ENCODE measurements at regions not wholly inside any gene's neighbourhood (a gene's known extent, or its start where the extent isn't known, plus 50 kb on each side); places are given as distances from the start of the nearest gene placed in this dataset.
"Not testable (repeated sequence)": the region's sequence is repeated elsewhere in the genome, so short reads cannot be mapped to it uniquely, and the experiment has no call there.

- Mint-ChIP-seq H3K4me3 (ENCODE audit: unreplicated experiment) (no peak overlapping the region), H3K36me3 (ENCODE audit: insufficient read depth, unreplicated experiment) (no peaks in the 10 kb centered on the region), H3K4me1 (ENCODE audit: insufficient read depth, unreplicated experiment) (no peaks in the 10 kb centered on the region), H3K27ac (ENCODE audit: low read depth, unreplicated experiment) (no peak overlapping the region), H3K9me3 (ENCODE audit: unreplicated experiment) (no peaks in the 10 kb centered on the region), H3K27me3 (ENCODE audit: insufficient read depth, unreplicated experiment) (peaks cover 12% of the 10 kb centered on the region)
- ChIA-PET CTCF (no interaction called here), POLR2A (no interaction called here)
- no TSS peak for BruUV-seq (replicated peaks)
- no peak for DNase-seq (ENCODE audit: unreplicated experiment)
- intact Hi-C loops (cut with micrococcal nuclease): no loop called here
- no peak for TF ChIP-seq CTCF (IDR thresholded peaks at IDR 0.05; ENCODE audit: unreplicated experiment)
Measured at GRCh38 chr2:210376694-210377093, 61.7 kb upstream of the MYL1 start.

- no peak for DNase-seq (ENCODE audit: unreplicated experiment)
- no peak overlapping the region for H3K4me3 Mint-ChIP-seq (ENCODE audit: unreplicated experiment)
- H3K4me1 Mint-ChIP-seq (ENCODE audit: insufficient read depth, unreplicated experiment): no peaks in the 10 kb centered on the region
- no peak overlapping the region for H3K27ac Mint-ChIP-seq (ENCODE audit: low read depth, unreplicated experiment)
- ChIA-PET POLR2A (no interaction called here), CTCF (interaction anchor here (0.6 to 2.3 kb wide), 2 partner anchors 23 to 122 kb away, joined by 4 to 11 read pairs; no protein-coding TSS in a partner anchor)
- intact Hi-C loops (cut with micrococcal nuclease): no loop called here
- TF ChIP-seq CTCF (IDR thresholded peaks at IDR 0.05; ENCODE audit: unreplicated experiment): no peak
- no TSS peak for BruUV-seq (replicated peaks)
- H3K36me3 Mint-ChIP-seq (ENCODE audit: insufficient read depth, unreplicated experiment): no peaks in the 10 kb centered on the region
- H3K27me3 Mint-ChIP-seq (ENCODE audit: insufficient read depth, unreplicated experiment): peaks cover 12% of the 10 kb centered on the region
- no peaks in the 10 kb centered on the region for H3K9me3 Mint-ChIP-seq (ENCODE audit: unreplicated experiment)
Measured at GRCh38 chr2:210370562-210370961, 55.6 kb upstream of the MYL1 start.

- intact Hi-C loops (cut with micrococcal nuclease): no loop called here
- H3K4me1 Mint-ChIP-seq (ENCODE audit: insufficient read depth, unreplicated experiment): no peaks in the 10 kb centered on the region
- no peaks in the 10 kb centered on the region for H3K36me3 Mint-ChIP-seq (ENCODE audit: insufficient read depth, unreplicated experiment)
- ChIA-PET CTCF (interaction anchor here (0.6 to 4.4 kb wide), 2 partner anchors 18 to 33 kb away, joined by 3 to 30 read pairs; no protein-coding TSS in a partner anchor), POLR2A (no interaction called here)
- no peaks in the 10 kb centered on the region for H3K27me3 Mint-ChIP-seq (ENCODE audit: insufficient read depth, unreplicated experiment)
- H3K27ac Mint-ChIP-seq (ENCODE audit: low read depth, unreplicated experiment): no peak overlapping the region
- BruUV-seq (replicated peaks): no TSS peak
- no peak overlapping the region for H3K4me3 Mint-ChIP-seq (ENCODE audit: unreplicated experiment)
- TF ChIP-seq CTCF (IDR thresholded peaks at IDR 0.05; ENCODE audit: unreplicated experiment): no peak
- DNase-seq (ENCODE audit: unreplicated experiment): no peak
- no peaks in the 10 kb centered on the region for H3K9me3 Mint-ChIP-seq (ENCODE audit: unreplicated experiment)
Measured at GRCh38 chr2:210366675-210367080, 51.7 kb upstream of the MYL1 start.

- H3K4me3 Mint-ChIP-seq (ENCODE audit: unreplicated experiment); H3K27me3 Mint-ChIP-seq (ENCODE audit: insufficient read depth, unreplicated experiment); H3K36me3 Mint-ChIP-seq (ENCODE audit: insufficient read depth, unreplicated experiment); DNase-seq (ENCODE audit: unreplicated experiment); H3K9me3 Mint-ChIP-seq (ENCODE audit: unreplicated experiment); H3K27ac Mint-ChIP-seq (ENCODE audit: low read depth, unreplicated experiment); H3K4me1 Mint-ChIP-seq (ENCODE audit: insufficient read depth, unreplicated experiment); BruUV-seq (replicated peaks); intact Hi-C loops (cut with micrococcal nuclease); POLR2A ChIA-PET: not testable (repeated sequence)
- CTCF ChIA-PET: interaction anchor here (0.6 to 4.4 kb wide), 4 partner anchors 34 to 482 kb away, joined by 3 to 30 read pairs (median 4); no protein-coding TSS in a partner anchor
Measured at GRCh38 chr2:210365475-210365874, 50.5 kb upstream of the MYL1 start.

Data from MCF 10A (cell line).